ENCODE measurements at regions not wholly inside any gene's neighbourhood (a gene's known extent, or its start where the extent isn't known, plus 50 kb on each side); places are given as distances from the start of the nearest gene placed in this dataset.

- peaks cover 0 to 4% (median 0%) of the 10 kb centered on the region in 3 donors for H3K4me1 ChIP-seq (ENCODE audit: control insufficient read depth in 2 of 3, insufficient read depth in 2 of 3, low read depth in 1 of 3, low read length in 3 of 3)
- FAIRE-seq: no peak
- H3K9me3 ChIP-seq (ENCODE audit: control insufficient read depth in 2 of 3, insufficient read depth in 1 of 3, low read length in 3 of 3): no peaks in the 10 kb centered on the region
- no peak overlapping the region for H3K9ac ChIP-seq (ENCODE audit: low read length in 3 of 3)
- intact Hi-C loops (cut with DNase I): no loop called here
- H3K36me3 ChIP-seq (ENCODE audit: control insufficient read depth in 2 of 3, insufficient read depth in 3 of 3, low read length in 3 of 3): no peaks in the 10 kb centered on the region
- DNase-seq: peak in 1 of 5 donors; percentile 24
- H3K4me3 ChIP-seq (ENCODE audit: low read length in 3 of 3): no peak overlapping the region
- TF ChIP-seq CTCF (IDR thresholded peaks at IDR 0.05; ENCODE audit: borderline replicate concordance, extremely low read depth, insufficient read depth): peak; percentile 51
- no peak overlapping the region for H3K27ac ChIP-seq (ENCODE audit: low read depth in 2 of 2, low read length in 2 of 2)
- no peaks in the 10 kb centered on the region for H3K27me3 ChIP-seq (ENCODE audit: control insufficient read depth, insufficient read depth, low read length)
These were observed 485.8 kb upstream of the CADM1 start for GRCh38 chr11:115990004-115990447.

GRCh38 chr11:115985896-115986295 lies 481.7 kb upstream of the CADM1 start:
- no peaks in the 10 kb centered on the region for H3K9me3 ChIP-seq (ENCODE audit: control insufficient read depth in 2 of 3, insufficient read depth in 1 of 3, low read length in 3 of 3)
- H3K27ac ChIP-seq (ENCODE audit: low read depth in 2 of 2, low read length in 2 of 2): no peak overlapping the region
- H3K4me3 ChIP-seq (ENCODE audit: low read length in 3 of 3): no peak overlapping the region
- intact Hi-C loops (cut with DNase I): no loop called here
- no peak for DNase-seq
- H3K9ac ChIP-seq (ENCODE audit: low read length in 3 of 3): no peak overlapping the region
- no peak for TF ChIP-seq CTCF (IDR thresholded peaks at IDR 0.05; ENCODE audit: borderline replicate concordance, extremely low read depth, insufficient read depth)
- no peaks in the 10 kb centered on the region for H3K27me3 ChIP-seq (ENCODE audit: control insufficient read depth, insufficient read depth, low read length)
- H3K4me1 ChIP-seq (ENCODE audit: control insufficient read depth in 2 of 3, insufficient read depth in 2 of 3, low read depth in 1 of 3, low read length in 3 of 3): no peaks in the 10 kb centered on the region
- no peak for FAIRE-seq
- no peaks in the 10 kb centered on the region for H3K36me3 ChIP-seq (ENCODE audit: control insufficient read depth in 2 of 3, insufficient read depth in 3 of 3, low read length in 3 of 3)

- H3K27me3 ChIP-seq (ENCODE audit: control insufficient read depth, insufficient read depth, low read length): no peaks in the 10 kb centered on the region
- no peaks in the 10 kb centered on the region for H3K4me1 ChIP-seq (ENCODE audit: control insufficient read depth in 2 of 3, insufficient read depth in 2 of 3, low read depth in 1 of 3, low read length in 3 of 3)
- no peak overlapping the region for H3K27ac ChIP-seq (ENCODE audit: low read depth in 2 of 2, low read length in 2 of 2)
- H3K9ac ChIP-seq (ENCODE audit: low read length in 3 of 3): no peak overlapping the region
- H3K9me3 ChIP-seq (ENCODE audit: control insufficient read depth in 2 of 3, insufficient read depth in 1 of 3, low read length in 3 of 3): no peaks in the 10 kb centered on the region
- no peak overlapping the region for H3K4me3 ChIP-seq (ENCODE audit: low read length in 3 of 3)
- FAIRE-seq (no peak), DNase-seq (no peak)
- no peaks in the 10 kb centered on the region for H3K36me3 ChIP-seq (ENCODE audit: control insufficient read depth in 2 of 3, insufficient read depth in 3 of 3, low read length in 3 of 3)
- TF ChIP-seq CTCF (IDR thresholded peaks at IDR 0.05; ENCODE audit: borderline replicate concordance, extremely low read depth, insufficient read depth): no peak
- intact Hi-C loops (cut with DNase I): no loop called here
These were observed 480.0 kb upstream of the CADM1 start for GRCh38 chr11:115984228-115984627.

- Histone ChIP-seq H3K4me3 (ENCODE audit: low read length in 3 of 3) (no peak overlapping the region), H3K36me3 (ENCODE audit: control insufficient read depth in 2 of 3, insufficient read depth in 3 of 3, low read length in 3 of 3) (no peaks in the 10 kb centered on the region), H3K9ac (ENCODE audit: low read length in 3 of 3) (no peak overlapping the region), H3K9me3 (ENCODE audit: control insufficient read depth in 2 of 3, insufficient read depth in 1 of 3, low read length in 3 of 3) (no peaks in the 10 kb centered on the region), H3K27me3 (ENCODE audit: control insufficient read depth, insufficient read depth, low read length) (no peaks in the 10 kb centered on the region), H3K4me1 (ENCODE audit: control insufficient read depth in 2 of 3, insufficient read depth in 2 of 3, low read depth in 1 of 3, low read length in 3 of 3) (no peaks in the 10 kb centered on the region), H3K27ac (ENCODE audit: low read depth in 2 of 2, low read length in 2 of 2) (no peak overlapping the region)
- DNase-seq (no peak), FAIRE-seq (no peak)
- intact Hi-C loops (cut with DNase I): no loop called here
- no peak for TF ChIP-seq CTCF (IDR thresholded peaks at IDR 0.05; ENCODE audit: borderline replicate concordance, extremely low read depth, insufficient read depth)
These were observed 478.5 kb upstream of the CADM1 start for GRCh38 chr11:115982666-115983065.
